ENCODE measurements at regions not wholly inside any gene's neighbourhood (a gene's known extent, or its start where the extent isn't known, plus 50 kb on each side); places are given as distances from the start of the nearest gene placed in this dataset.

- TF ChIP-seq CTCF (conservative IDR thresholded peaks at IDR 0.05; ENCODE audit: low read length) (no peak), EZH2phosphoT487 (IDR thresholded peaks at IDR 0.05; ENCODE audit: borderline replicate concordance) (no peak)
Measured at GRCh38 chr5:23895614-23896013, 388.2 kb downstream of the PRDM9 start.

Data from Loucy (cell line).